GM20000 (cell line): ENCODE measurements at regions not wholly inside any gene's neighbourhood (a gene's known extent, or its start where the extent isn't known, plus 50 kb on each side); places are given as distances from the start of the nearest gene placed in this dataset.

Source experiments
- DNase-seq: peaks from one replicate; pipeline ENCODE4 v3.0.0; 2012; ENCODE audit warnings: low spot score
- TF ChIP-seq, protein P1 (sequence below): IDR thresholded peaks from 2 replicates; pipeline ENCODE4 v1.5.1; 2012; ENCODE audit warnings: mild to moderate bottlenecking, control low read depth; ENCODE audit errors: extremely low read depth, missing control alignments

DNA sequence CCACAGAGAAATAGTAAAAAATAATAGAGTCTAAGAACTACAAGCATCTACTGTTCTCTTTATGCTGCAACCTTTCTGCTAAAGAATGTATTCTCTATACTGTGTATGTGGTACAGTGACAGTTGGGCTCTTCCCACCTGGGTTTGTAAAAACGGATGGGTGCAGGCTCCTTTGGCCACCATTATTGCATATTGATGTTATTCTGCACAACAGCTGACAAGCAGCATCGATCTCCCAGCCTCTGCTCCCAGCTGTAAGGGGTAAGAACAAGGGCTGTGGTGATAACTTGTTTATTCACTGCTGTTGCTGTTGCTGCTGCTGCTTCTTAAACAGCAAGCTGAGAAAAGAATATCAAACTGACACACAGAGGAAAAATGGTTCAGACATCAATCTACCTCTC, 56.1 kb downstream of the KCNRG start:
- DNase-seq = no peak
- TF ChIP-seq, protein P1, sequence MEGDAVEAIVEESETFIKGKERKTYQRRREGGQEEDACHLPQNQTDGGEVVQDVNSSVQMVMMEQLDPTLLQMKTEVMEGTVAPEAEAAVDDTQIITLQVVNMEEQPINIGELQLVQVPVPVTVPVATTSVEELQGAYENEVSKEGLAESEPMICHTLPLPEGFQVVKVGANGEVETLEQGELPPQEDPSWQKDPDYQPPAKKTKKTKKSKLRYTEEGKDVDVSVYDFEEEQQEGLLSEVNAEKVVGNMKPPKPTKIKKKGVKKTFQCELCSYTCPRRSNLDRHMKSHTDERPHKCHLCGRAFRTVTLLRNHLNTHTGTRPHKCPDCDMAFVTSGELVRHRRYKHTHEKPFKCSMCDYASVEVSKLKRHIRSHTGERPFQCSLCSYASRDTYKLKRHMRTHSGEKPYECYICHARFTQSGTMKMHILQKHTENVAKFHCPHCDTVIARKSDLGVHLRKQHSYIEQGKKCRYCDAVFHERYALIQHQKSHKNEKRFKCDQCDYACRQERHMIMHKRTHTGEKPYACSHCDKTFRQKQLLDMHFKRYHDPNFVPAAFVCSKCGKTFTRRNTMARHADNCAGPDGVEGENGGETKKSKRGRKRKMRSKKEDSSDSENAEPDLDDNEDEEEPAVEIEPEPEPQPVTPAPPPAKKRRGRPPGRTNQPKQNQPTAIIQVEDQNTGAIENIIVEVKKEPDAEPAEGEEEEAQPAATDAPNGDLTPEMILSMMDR = no peak

DNA sequence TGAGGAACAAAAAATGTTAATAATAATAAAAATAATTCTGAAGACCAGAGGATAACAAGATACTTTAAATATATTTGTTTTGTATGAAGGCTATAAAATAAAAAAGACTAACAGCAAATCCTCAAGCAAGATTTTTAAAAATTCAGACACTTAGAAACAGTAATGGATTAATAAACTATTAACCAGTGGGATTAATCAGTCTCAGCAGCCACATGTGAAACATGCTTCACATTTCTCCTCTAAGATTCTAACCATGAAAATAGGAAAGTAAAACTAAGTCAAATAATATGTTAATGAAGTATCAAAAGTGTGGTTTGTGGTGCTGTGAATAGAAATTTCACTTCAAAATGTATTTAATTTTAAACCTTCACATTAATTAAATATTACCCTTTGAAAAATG, 57.4 kb downstream of the KCNRG start:
- DNase-seq = no peak

DNA sequence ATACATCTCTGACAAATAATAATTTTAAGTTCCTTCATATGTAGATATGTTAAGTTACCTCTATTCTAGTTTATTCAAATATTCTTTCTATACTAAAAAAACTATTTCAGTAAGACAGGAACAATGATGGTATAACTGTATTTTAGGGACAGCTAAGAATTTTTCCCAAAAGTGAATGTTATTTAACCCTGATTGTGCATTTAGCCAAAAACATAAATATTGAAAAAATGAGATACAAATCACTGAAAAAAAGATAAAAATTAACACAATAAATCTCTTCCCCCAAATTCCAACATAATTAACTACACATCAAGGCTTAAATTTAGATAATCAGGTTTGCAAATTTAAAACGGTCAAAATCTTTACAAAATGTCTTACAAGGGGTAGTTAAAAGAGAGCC, 58.1 kb downstream of the KCNRG start:
- no peak for DNase-seq
- TF ChIP-seq, protein P1 = no peak

More for the DNA sequence above, 57.4 kb downstream of the KCNRG start:
- TF ChIP-seq, protein P1 = no peak

DNA sequence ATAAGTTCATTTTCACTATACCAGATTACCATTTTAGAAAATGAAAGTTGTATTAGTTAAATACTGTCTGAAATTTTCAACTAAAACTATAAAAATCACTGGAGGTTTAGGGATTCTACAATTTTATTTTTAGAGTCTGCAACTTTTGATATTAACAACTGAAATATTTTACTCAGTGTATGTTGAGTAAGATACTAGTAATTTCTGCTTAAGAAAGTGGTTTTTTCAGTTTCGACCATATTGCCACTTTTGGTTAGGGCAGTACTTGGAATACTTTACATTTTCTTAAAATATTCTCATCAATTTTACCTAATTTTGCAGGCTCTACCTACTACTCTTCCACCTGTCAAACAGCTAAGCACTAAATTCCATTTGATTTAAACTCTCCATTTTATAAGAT, 59.6 kb downstream of the KCNRG start:
- TF ChIP-seq, protein P1 = no peak
- DNase-seq = no peak

DNA sequence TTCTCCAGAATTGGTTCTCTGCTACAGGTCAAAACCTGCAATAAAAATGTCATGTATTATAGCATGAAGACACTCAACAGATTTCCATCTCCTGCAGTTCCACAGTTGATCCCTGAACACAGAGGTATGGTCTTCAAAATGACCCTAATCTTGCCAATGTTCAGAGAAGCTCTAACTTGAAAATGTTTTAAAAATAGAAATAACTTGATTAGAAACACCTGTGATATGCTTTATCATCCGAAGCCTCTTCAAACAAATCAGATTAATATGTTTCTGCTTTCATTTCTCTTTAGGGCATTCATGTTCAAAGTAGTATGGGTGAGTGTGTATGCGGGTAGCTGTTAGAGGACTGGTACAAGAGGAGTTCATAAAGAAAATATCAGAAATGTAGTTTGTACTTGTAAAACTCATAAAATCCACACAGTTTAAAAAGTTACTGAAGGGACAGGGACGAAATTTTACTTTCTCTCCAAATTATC, 60.4 kb downstream of the KCNRG start:
- no peak for DNase-seq
- TF ChIP-seq, protein P1 = no peak

DNA sequence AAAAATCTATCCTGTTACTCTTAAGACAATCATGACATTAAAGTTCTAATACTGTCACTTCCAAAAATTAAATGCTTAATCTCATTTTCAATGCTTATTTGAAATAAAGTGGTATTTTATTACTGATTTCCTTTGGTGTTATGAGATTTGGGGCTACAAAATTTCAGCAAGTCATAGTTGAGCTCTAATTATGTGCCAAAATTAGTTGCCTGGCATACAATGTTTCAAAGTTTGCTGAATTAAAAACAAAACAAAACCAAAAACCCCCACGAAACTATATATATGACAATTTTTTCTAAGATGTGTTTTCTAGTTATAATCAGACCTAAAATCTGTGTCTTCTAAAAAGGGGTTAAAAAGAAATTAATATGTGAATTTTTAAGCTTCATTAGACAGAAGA, 62.2 kb downstream of the KCNRG start:
- TF ChIP-seq, protein P1 = no peak
- no peak for DNase-seq

DNA sequence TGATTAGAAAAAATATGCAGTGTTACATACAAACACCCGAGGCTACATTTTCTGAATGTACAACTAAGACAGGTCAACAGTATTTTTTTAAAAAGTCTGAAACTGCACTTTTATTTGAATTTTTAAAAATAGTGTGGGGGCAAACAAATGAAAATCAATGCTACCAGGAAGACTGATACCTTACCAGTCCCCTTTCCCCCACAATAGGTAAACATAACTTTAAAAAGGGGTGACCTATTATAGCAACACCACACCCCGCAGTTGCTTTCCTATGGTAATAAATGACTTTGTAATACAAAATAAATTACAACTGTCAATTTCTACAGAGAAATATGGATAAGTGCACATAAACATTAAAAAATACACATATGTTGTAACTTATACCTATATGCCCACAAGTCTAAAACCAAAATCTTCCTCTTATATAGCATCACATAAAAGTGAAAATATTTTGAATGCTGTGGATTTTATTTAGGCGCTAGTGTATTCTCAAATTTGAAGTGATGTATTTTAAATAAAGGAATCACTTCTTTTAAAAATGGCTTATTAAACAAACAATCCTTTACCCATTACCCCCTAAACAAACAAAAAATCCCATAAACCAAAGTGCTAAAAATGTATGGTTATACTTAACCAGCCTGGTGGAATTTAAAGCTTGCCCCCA, 63.1 kb downstream of the KCNRG start:
- no peak for DNase-seq
- TF ChIP-seq, protein P1 = no peak
